Vagina (tissue), 2 donors: ENCODE measurements at regions not wholly inside any gene's neighbourhood (a gene's known extent, or its start where the extent isn't known, plus 50 kb on each side); places are given as distances from the start of the nearest gene placed in this dataset.

ENCODE experiments used
- POLR2A ChIP-seq, 2 donors: fragments of 450-650 bp; IDR thresholded peaks; one replicate each; pipeline ENCODE4 v1.6.1; 2017; ENCODE audit warnings: antibody characterized with exemption in 2 of 2, mild to moderate bottlenecking in 2 of 2, moderate library complexity in 2 of 2
- POLR2AphosphoS5 ChIP-seq, 2 donors: sonication (generic); formaldehyde crosslinking; IDR thresholded peaks; one replicate each; pipeline ENCODE4 v1.9.0; 2017; ENCODE audit warnings: antibody characterized with exemption in 2 of 2, mild to moderate bottlenecking in 2 of 2, low read depth in 1 of 2; ENCODE audit not compliant: insufficient read depth in 1 of 2
- TF ChIP-seq, protein P1 (sequence below), 3 experiments: fragments of 450-650 bp in 2 of 3; fragments of 200-600 bp in 1 of 3; sonication (generic) in 1 of 3; IDR thresholded peaks; one replicate each; pipeline ENCODE4 v1.5.1; 2017 to 2019; ENCODE audit warnings: antibody characterized with exemption in 3 of 3, mild to moderate bottlenecking in 2 of 3, moderate library complexity in 2 of 3

DNA sequence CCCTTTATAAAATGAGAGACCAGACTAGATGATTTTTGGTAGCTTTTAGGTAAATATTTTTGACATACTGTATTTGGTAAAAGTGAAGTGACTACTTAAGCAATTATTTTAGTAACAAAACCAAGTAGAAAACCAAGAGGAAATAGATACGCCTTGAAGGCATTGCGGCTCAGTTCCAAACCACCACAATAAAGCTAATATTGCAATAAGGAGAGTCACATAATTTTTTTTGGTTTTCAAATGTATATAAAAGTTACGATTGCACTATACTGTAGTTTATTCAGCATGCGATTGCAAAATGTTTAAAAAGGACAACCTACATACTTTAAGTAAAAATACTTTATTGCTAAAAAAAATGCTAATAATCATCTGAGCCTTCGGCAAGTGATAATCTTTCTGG, 581.7 kb upstream of the POT1 start:
- no peak for TF ChIP-seq POLR2AphosphoS5 (IDR thresholded peaks at IDR 0.05; ENCODE audit: insufficient read depth in 1 of 2, low read depth in 1 of 2)
- TF ChIP-seq, protein P1, sequence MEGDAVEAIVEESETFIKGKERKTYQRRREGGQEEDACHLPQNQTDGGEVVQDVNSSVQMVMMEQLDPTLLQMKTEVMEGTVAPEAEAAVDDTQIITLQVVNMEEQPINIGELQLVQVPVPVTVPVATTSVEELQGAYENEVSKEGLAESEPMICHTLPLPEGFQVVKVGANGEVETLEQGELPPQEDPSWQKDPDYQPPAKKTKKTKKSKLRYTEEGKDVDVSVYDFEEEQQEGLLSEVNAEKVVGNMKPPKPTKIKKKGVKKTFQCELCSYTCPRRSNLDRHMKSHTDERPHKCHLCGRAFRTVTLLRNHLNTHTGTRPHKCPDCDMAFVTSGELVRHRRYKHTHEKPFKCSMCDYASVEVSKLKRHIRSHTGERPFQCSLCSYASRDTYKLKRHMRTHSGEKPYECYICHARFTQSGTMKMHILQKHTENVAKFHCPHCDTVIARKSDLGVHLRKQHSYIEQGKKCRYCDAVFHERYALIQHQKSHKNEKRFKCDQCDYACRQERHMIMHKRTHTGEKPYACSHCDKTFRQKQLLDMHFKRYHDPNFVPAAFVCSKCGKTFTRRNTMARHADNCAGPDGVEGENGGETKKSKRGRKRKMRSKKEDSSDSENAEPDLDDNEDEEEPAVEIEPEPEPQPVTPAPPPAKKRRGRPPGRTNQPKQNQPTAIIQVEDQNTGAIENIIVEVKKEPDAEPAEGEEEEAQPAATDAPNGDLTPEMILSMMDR (IDR thresholded peaks at IDR 0.05): no peak
- no peak for TF ChIP-seq POLR2A (IDR thresholded peaks at IDR 0.05)
